OCI-LY1 (cell line): ENCODE measurements at regions not wholly inside any gene's neighbourhood (a gene's known extent, or its start where the extent isn't known, plus 50 kb on each side); places are given as distances from the start of the nearest gene placed in this dataset.

Experiments used
- H2AFZ ChIP-seq: fragments of 200-600 bp; sonication (generic), shearing (Covaris generic); 2 replicates; pipeline ENCODE4 v1.6.0; 2014; ENCODE audit warnings: antibody characterized with exemption, mild to moderate bottlenecking, low read length
- H3F3A ChIP-seq: fragments of 200-600 bp; sonication (generic), shearing (Covaris generic); 2 replicates; pipeline ENCODE4 v1.6.0; 2014; ENCODE audit warnings: mild to moderate bottlenecking, antibody characterized with exemption, low read length, moderate library complexity; ENCODE audit not compliant: insufficient read depth
- H3K27ac ChIP-seq: fragments of 200-600 bp; sonication (generic); 2 replicates; pipeline ENCODE4 v1.5.1; 2014; ENCODE audit warnings: low read length, mixed run types, mild to moderate bottlenecking, low read depth; ENCODE audit not compliant: poor library complexity, severe bottlenecking
- H3K27me3 ChIP-seq: fragments of 200-600 bp; sonication (generic); 2 replicates; pipeline ENCODE4 v1.6.0; 2014; ENCODE audit warnings: antibody characterized with exemption, mild to moderate bottlenecking, low read length, moderate library complexity; ENCODE audit not compliant: insufficient read depth
- H3K36me3 ChIP-seq: fragments of 200-600 bp; sonication (generic); 2 replicates; pipeline ENCODE4 v1.6.1; 2014; ENCODE audit warnings: mild to moderate bottlenecking, antibody characterized with exemption, low read length, moderate library complexity, mixed read lengths; ENCODE audit not compliant: insufficient read depth
- H3K4me1 ChIP-seq: fragments of 200-600 bp; sonication (generic); 2 replicates; pipeline ENCODE4 v1.5.1; 2014; ENCODE audit warnings: mild to moderate bottlenecking, low read length, moderate library complexity; ENCODE audit not compliant: insufficient read depth, severe bottlenecking
- H3K4me2 ChIP-seq: fragments of 200-600 bp; sonication (generic), shearing (Covaris generic); 2 replicates; pipeline ENCODE4 v1.6.1; 2014; ENCODE audit warnings: low read length
- H3K4me3 ChIP-seq: fragments of 200-600 bp; sonication (generic); 2 replicates; pipeline ENCODE4 v1.5.1; 2014; ENCODE audit warnings: low read length, low read depth, mild to moderate bottlenecking, mixed read lengths; ENCODE audit not compliant: poor library complexity, severe bottlenecking
- H3K79me2 ChIP-seq: fragments of 200-600 bp; shearing (Covaris generic); 2 replicates; pipeline ENCODE4 v1.6.1; 2016; ENCODE audit warnings: mixed run types, low read length, mixed read lengths; ENCODE audit not compliant: insufficient read depth
- H3K9ac ChIP-seq: fragments of 200-600 bp; sonication (generic), shearing (Covaris generic); 2 replicates; pipeline ENCODE4 v1.6.1; 2014; ENCODE audit warnings: mild to moderate bottlenecking, low read length, mixed read lengths
- H3K9me2 ChIP-seq: fragments of 200-600 bp; sonication (generic), shearing (Covaris generic); 2 replicates; pipeline ENCODE4 v1.6.1; 2014; ENCODE audit warnings: low read depth, mild to moderate bottlenecking, low read length, mixed read lengths
- H3K9me3 ChIP-seq: fragments of 200-600 bp; shearing (Covaris generic); 2 replicates; pipeline ENCODE4 v1.6.1; 2014; ENCODE audit warnings: low read length, mixed read lengths
- H4K20me1 ChIP-seq: fragments of 200-600 bp; sonication (generic), shearing (Covaris generic); 2 replicates; pipeline ENCODE4 v1.6.0; 2016; ENCODE audit warnings: mild to moderate bottlenecking, low read length; ENCODE audit not compliant: insufficient read depth
- EZH2 ChIP-seq: fragments of 200-600 bp; sonication (generic), shearing (Covaris generic); IDR thresholded peaks from 2 replicates; pipeline ENCODE4 v1.8.0; 2017; ENCODE audit warnings: borderline replicate concordance, mixed run types, mild to moderate bottlenecking, antibody characterized with exemption, low read length, moderate library complexity, mixed read lengths
- TF ChIP-seq, protein P1 (sequence below): fragments of 200-600 bp; sonication (generic), shearing (Covaris generic); IDR thresholded peaks from 2 replicates; pipeline ENCODE4 v1.5.1; 2017; ENCODE audit warnings: mild to moderate bottlenecking, antibody characterized with exemption, low read length, moderate library complexity, mixed read lengths

DNA sequence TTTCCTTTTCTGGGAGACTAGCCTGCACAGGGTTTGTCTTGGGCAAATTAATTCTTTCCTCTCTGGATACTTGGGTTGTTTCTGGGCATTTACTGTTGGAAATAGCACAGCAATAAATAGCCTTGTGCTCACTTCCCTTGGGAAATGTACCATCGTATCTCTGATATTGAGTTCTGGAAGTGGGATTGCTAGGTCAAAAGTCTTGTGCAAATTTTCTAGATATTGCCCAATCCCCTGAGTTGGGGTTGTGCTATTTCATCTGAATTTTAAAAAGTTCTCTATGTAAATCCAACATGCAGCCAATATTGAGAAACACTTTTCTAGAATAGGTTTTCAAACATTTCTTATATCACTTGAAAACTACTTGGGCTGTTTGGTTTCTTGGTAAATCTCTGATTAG is 64.0 kb upstream of the ELOVL5 start:
- H3K9me2 ChIP-seq: no peaks in the 10 kb centered on the region
- no peak overlapping the region for H3K4me2 ChIP-seq
- H3K36me3 ChIP-seq: no peaks in the 10 kb centered on the region
- no peaks in the 10 kb centered on the region for H4K20me1 ChIP-seq
- no peak overlapping the region for H3K4me3 ChIP-seq
- no peak overlapping the region for H3K27ac ChIP-seq
- TF ChIP-seq, protein P1, sequence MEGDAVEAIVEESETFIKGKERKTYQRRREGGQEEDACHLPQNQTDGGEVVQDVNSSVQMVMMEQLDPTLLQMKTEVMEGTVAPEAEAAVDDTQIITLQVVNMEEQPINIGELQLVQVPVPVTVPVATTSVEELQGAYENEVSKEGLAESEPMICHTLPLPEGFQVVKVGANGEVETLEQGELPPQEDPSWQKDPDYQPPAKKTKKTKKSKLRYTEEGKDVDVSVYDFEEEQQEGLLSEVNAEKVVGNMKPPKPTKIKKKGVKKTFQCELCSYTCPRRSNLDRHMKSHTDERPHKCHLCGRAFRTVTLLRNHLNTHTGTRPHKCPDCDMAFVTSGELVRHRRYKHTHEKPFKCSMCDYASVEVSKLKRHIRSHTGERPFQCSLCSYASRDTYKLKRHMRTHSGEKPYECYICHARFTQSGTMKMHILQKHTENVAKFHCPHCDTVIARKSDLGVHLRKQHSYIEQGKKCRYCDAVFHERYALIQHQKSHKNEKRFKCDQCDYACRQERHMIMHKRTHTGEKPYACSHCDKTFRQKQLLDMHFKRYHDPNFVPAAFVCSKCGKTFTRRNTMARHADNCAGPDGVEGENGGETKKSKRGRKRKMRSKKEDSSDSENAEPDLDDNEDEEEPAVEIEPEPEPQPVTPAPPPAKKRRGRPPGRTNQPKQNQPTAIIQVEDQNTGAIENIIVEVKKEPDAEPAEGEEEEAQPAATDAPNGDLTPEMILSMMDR: no peak
- no peak for TF ChIP-seq EZH2
- no peak overlapping the region for H2AFZ ChIP-seq
- no peaks in the 10 kb centered on the region for H3K79me2 ChIP-seq
- H3F3A ChIP-seq: no peaks in the 10 kb centered on the region
- H3K9me3 ChIP-seq: no peaks in the 10 kb centered on the region
- H3K4me1 ChIP-seq: peaks cover 20% of the 10 kb centered on the region
- no peaks in the 10 kb centered on the region for H3K27me3 ChIP-seq
- no peak overlapping the region for H3K9ac ChIP-seq

DNA sequence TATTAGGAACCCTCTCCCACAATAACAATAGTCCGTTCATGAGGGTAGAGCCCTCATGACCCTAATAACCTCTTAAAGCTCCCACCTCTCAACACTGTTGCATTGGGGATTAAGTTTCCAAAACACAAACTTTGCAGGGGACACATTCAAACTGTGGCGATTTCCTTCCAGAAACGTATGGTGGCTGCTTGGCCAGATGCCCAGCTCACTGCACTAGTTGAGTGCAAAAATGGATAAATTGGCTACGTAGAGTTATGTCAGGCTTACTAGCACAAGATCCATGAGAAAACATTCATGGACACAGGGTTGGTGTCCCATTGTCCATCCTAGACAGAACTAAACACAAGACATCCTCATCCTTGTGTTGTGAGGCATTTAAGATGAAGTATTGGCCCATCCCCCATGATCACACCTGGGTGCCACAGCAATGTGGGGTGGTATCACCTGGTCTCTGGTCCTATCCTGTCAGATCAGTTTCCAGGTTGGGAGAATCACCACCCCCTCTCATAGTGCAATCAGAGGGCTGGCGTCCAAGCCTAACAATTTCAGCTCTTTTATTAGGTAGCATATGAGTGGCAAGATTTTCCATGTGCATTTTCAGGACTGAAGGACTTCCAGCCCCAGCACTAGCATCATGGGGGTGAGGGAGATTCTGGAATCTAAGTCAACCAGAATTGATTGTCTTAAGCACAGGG is 63.4 kb upstream of the ELOVL5 start:
- no peaks in the 10 kb centered on the region for H4K20me1 ChIP-seq

DNA sequence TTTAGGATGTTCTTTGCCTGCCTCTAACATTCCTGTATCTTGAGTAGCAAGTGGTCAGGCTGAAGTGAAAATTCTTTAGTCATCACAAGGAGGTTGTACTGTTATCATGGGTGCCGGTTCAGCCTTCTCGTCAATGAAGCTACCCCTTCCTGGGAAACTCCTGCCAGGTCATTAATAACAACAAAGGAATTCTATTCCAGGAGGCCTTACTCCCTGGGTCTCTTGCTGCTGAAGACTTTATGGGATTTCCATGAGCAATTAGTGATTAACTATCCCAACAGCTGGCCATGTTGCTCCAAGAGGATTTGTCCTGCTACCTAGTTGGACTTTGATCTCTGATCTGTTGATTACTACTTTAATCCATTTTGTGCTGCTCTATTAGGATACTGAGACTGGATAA is 62.7 kb upstream of the ELOVL5 start:
- Histone ChIP-seq H3K27me3 (no peaks in the 10 kb centered on the region), H3K4me1 (peaks cover 24% of the 10 kb centered on the region), H2AFZ (no peak overlapping the region), H3K9me3 (no peaks in the 10 kb centered on the region), H3F3A (no peaks in the 10 kb centered on the region), H3K9me2 (no peaks in the 10 kb centered on the region), H3K27ac (no peak overlapping the region), H4K20me1 (no peaks in the 10 kb centered on the region), H3K36me3 (no peaks in the 10 kb centered on the region), H3K4me3 (no peak overlapping the region), H3K9ac (no peak overlapping the region), H3K79me2 (no peaks in the 10 kb centered on the region), H3K4me2 (no peak overlapping the region)
- TF ChIP-seq, protein P1: no peak

More for the DNA sequence above, 63.4 kb upstream of the ELOVL5 start:
- H3K4me3 ChIP-seq: no peak overlapping the region
- H3K9me2 ChIP-seq: no peaks in the 10 kb centered on the region
- no peaks in the 10 kb centered on the region for H3F3A ChIP-seq
- H3K4me2 ChIP-seq: no peak overlapping the region
- no peaks in the 10 kb centered on the region for H3K36me3 ChIP-seq
- H3K27ac ChIP-seq: no peak overlapping the region
- H3K27me3 ChIP-seq: no peaks in the 10 kb centered on the region
- H3K9me3 ChIP-seq: no peaks in the 10 kb centered on the region
- TF ChIP-seq, protein P1: no peak
- no peak for TF ChIP-seq EZH2
- H3K79me2 ChIP-seq: no peaks in the 10 kb centered on the region
- H3K9ac ChIP-seq: no peak overlapping the region
- no peak overlapping the region for H2AFZ ChIP-seq
- H3K4me1 ChIP-seq: peaks cover 20% of the 10 kb centered on the region
